ENCODE measurements at regions not wholly inside any gene's neighbourhood (a gene's known extent, or its start where the extent isn't known, plus 50 kb on each side); places are given as distances from the start of the nearest gene placed in this dataset.

- TF ChIP-seq GATA2 (IDR thresholded peaks at IDR 0.05; ENCODE audit: low read depth, low read length) (no peak), GATA3 (IDR thresholded peaks at IDR 0.05; ENCODE audit: low read depth, low read length) (no peak)
Observed at GRCh38 chr4:94039226-94039625, 168.4 kb upstream of the SMARCAD1 start.

Measured in SH-SY5Y (cell line).